G401.6 (cell line): ENCODE measurements at regions not wholly inside any gene's neighbourhood (a gene's known extent, or its start where the extent isn't known, plus 50 kb on each side); places are given as distances from the start of the nearest gene placed in this dataset.
"Not testable (repeated sequence)": the region's sequence is repeated elsewhere in the genome, so short reads cannot be mapped to it uniquely, and the experiment has no call there.

Experiments
- FAIRE-seq: peaks from 2 replicates; lab custom pipeline; 2012; peaks lifted over from hg19 to GRCh38; lab: Jason Lieb, UNC

DNA sequence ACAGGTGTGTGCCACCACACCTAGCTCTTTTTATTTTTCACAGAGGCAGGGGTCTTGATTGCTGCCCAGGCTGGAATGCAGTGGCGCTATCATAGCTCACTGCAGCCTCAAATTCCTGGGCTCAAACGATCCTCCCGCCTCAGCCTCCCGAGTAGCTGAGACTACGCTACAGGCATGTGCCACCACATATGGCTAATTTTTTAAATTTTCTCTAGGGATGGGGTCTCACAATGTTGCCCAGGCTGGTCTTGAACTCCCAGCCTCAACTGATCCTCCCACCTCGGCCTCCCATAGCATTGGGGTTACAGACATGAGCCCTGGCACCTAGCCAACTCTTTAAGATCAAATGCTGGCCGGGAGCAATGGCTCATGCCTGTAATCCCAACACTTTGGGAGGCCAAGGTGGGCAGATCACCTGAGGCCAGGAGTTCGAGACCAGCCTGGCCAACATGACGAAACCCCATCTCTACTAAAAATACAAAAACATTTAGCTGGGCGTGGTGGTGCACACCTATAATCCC, 50.6 kb upstream of the MYL10 start:
- not testable (repeated sequence) for FAIRE-seq

DNA sequence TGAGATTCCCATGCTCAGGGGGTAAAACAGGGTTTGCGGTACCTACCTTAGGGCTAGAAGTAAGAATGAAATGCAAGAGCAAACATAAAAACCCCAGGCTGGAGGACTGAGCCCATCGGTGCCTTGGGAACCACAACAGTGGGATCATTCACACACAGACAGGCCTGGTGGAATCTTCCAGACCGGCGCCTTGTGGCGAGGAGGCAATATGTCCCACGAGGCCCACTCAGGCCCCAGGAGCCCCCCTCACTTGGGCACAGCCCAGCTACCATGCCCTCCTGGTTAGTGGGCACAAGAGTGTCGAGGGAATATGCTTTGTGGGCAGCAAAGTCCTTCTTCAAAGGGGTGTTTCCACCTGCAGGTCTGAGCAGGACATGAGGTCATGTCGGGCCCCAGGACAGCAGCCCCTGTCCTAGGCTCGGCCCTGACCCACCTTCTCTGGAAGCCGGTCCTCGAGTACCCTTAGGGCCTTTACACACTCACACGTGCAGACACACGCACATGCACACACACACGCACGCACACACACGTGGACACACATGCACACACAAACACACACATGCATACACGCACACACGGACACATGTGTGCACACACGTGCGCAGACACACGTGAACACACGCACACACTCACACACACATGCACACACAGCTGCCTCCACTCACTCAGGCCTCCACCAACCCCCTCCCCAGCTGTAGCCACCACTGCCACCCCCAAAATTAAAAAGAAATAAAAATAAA, 51.5 kb upstream of the MYL10 start:
- FAIRE-seq: no peak

DNA sequence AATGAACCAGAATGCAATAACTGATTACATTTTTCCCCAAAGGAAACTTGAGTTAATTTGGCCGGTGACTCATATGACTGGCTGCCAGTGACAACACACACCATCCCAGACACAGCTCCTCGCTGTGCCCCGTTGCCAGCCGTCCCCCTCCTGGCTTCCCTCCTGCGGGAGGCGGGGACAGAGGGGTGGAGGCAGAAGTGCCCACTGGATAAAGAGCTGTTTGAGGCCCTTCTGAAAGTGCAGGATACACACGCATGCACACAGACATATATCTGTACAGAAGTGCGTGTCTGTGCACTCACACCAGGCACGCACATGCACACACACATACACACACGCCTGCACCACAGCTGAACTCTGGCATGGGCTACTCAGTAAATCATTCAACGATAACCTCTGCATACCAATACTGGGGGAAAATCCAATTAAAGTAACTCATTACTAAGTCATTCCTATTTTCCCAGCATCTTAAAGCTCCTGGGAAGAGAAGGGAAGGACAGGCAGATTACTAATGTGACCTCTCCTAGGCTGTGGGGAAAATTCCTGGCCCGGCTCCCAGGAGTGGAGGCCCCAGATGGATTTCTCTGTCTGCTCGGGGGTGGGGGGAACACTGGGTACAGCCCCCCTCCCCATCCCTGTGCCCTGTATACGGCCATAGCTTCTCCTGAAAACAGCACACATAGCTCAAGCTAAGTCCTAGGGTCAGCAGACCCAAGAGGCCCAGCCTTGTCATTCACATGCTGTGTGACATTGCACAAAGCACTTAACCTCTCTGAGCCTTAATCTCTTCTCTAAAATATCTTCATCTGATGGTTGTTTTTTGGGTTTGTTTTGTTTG, 52.3 kb upstream of the MYL10 start:
- FAIRE-seq: no peak

DNA sequence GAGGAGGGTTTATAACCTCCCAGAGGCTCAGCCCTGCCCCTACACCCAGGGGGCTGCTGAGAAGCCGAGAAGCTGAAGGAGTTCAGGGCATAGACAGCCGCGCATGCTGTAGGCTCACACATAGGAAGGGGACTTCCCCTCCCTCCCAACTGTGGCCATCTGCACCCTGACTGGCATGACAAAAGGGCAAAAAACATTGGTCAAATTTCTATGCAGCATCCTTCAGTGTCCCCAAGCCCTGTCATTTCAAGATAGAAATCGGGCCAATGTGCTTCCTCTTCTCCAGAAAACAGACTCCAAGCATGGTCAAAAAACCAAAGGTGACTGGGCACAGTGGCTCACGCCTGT, 55.9 kb upstream of the MYL10 start:
- no peak for FAIRE-seq

DNA sequence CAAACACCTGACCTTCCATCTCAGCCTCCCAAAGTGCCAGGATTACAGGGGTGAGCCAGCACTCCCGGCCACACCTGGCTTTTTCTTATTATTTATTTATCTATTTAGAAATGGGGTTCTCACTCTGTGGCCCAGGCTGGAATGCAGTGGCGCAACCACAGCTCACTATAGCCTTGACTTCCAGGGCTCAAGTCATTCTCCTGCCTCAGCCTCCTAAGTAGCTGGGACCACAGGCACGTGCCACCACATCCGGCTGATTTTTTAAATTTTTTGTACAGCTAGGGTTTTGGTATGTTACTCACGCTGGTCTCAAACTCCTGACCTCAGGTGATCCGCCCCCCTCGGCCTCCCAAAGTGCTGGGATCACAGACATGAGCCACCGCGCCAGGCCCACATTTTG, 56.9 kb upstream of the MYL10 start:
- FAIRE-seq: no peak

DNA sequence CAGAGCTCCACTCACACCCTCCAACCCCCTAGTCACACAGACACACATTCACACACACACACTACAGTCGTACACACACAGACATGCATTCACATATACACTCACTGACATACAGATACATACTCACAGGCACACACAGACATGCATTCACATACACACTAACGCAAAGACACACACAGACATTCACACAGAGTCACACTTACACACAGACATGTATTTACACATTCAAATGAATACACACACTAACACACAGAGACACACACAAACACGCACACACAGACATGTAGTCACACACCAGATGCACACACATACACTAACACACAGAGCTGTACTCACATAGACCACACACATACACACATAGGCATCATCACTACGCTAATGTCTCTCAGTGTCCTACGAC, 58.0 kb upstream of the MYL10 start:
- FAIRE-seq: no peak

DNA sequence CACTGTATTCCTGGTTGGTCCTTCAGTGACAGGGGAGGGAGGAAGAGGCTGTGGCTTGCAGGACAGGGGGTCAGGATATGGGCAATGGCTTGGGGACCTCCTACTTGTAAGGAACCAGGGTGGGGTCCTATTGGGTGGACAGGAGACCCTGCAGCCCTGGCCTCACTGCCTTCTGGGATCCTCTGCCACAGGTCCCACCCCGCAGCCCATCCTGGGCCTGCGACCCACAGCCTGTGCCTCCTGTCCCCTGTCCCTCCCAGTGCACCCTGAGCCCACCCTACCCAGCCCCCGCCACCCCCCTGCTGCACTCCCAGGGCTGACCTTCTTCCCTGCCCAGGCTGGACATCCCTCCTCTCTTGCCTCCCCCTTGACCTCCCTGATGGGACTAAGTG, 58.7 kb upstream of the MYL10 start:
- no peak for FAIRE-seq

DNA sequence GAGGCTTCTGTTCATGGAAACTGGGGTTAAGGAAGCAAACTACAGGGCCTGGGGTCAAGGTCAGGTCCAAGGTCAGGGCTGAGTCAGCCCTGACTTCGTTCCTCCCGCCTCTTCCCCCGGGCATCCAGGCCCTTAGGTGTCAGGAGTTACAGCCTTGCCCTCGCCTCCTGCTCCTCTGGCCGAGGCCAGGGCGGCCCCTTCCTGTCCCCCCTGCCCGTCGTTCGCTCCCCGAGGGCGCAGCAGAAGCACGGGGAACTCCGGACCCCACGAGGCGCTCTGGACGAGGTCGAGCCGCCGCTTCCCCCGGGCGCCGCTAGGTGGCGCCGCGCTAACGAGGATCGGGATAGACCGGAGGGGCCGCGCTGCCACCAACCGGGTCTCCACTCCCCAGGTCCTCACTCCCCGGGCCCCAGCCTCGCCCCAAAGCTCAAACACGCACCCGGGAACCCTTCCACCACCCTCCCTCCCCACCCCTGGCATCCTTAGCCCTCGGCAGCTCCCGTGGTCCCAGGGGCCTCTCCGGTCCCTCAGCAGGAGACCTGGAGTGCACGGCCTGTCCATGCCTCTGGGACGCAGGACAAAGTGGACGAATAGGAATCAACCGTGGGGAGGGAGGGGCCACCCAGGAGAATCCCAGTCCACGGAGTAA, 59.2 kb upstream of the MYL10 start:
- no peak for FAIRE-seq

DNA sequence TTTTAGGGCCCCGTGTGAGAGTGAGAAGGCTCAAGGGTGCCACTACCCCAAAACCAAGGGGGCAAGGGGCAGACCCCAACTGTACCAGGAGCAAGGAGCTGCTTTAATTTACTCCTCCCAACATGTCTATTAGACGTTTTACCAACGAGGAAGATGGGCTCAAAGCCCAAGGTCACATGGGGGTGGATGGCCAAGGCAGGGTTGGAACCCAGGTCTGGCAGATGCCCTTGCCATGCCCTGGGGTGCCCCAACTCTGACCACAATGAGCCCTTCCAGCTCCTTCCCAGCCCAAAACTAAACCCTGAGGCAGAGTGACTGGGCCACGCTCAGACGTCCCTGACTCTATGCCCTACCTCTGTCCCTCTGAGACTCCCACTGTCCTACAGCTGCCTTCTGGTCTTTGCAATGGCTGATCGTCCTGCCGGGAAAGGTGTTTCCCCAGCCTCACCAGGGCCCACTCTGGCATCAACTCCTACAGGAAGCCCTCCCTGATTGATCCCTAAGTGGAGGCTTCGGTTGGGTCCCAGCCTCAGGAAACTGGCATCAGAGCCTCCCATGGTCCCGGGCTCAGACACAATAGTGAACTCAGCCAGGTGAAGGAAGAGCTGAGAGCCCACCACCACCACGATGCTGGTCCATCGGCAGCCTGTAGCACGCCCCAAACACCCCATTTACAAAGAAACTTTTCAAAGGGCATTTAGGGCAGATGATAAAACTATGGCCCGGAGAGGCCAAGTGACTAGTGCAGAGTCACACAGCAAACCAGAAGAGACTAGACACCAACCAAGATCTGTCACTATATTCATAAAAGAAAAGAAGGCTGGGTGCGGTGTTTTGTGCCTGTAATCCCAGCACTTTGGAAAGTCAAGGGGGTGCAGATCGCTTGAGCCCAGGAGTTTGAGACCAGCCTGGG, 60.2 kb upstream of the MYL10 start:
- FAIRE-seq: no peak

DNA sequence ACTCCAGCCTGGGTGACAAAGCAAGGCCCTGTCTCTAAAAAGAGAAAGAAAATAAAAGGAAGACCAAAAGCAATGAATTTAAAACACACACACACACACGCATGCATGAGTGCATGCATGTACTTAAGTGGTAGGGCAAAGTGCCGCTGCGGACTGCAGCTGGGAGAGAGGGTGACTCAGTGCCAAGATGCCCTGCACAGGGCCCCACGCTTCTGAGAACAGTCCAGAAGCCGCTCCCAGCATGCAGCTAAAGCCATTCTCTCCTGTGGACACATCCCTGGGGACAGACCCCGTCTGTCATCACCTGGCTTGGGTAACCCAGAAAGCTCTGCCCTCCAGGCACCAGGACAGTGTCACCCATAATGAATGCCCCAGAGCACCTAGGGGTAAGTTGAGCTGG, 61.0 kb upstream of the MYL10 start:
- no peak for FAIRE-seq

DNA sequence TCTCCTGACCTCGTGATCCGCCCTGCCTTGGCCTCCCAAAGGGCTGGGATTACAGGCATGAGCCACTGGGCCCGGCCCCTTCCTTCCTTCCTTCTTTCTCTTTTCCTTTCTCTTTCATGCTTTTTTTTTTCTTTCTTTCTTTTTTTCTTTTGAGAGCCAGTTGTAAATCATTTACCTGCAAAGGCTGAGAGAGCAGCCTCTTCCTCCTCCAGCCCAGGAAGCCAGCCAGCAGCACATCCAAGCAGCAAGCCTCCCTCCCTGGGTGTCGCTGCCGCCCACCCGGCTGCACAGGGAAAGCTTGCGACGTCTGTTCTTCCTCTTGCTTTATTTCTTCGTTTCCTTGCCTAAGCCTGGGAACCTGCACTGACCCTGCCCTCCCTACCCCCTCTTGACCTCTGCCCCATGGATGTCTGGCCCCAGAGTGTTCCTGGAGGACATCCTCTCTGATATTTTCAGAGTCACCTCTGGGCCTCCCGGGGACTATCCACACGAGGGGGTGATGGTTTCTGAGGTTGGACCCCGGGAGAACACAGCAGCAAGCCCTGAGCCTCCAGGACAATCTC, 62.8 kb upstream of the MYL10 start:
- FAIRE-seq: no peak

DNA sequence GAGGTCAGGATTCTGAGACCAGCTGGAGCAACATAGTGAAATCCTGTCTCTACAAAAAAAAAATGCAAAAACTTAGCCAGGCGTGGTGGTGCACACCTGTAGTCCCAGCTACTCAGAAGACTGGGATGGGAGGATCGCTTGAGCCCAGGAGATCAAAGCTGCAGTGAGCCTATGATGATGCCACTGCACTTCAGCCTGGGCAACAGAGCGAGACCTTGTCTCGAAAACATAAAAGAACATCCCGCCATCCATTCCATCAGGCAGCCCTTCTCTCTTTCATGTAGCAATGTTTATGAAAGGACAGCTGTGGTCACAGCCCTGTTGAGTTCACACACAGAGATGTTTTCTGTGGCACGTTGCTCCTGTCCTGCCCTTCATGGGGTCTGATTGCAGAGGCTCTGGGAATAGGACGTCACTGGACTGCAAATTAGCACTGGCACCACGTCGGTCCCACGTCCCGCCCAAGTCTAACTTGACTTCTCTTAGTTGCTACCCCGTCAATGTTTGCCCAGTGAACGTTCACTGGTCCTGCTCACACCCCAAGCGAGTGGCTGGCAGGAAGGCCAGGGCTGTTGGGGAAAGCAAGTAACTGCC, 64.5 kb upstream of the MYL10 start:
- no peak for FAIRE-seq

DNA sequence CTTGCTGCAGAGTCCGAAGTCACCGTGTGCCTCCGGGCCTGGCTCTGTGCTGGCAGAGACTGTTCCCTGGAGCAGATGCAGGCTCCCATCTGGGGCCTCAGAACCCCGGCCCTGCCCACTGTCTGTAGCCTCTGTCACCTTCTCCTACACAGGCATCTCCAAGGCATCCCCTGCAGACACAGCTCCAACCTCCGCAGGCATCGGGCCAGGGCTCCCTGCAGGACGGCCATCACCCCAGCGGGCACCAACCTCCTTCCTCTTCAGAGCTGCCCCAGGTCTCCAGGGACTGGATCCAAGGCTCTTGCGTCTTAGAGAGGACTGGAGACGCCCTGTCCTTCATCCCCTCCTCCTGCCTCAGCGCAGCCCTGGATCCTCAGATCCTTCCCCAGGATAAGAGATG, 69.9 kb upstream of the MYL10 start:
- no peak for FAIRE-seq

DNA sequence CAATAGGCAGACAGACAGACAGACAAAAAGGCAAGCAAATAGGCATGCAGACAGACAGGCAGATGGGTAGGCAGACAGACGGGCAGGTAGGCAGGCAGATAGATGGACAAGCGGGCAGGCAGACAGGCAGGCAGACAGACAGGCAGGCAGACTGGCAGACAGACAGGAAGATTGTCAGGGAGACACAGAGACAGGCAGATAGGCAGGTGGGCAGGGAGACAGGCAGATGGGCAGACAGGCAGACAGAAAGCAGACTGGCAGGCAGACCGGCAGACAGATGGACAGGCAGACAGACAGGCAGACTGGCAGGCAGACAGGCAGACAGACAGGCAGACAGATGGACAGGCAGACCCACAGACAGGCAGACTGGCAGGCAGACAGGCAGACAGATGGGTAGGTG, 70.3 kb upstream of the MYL10 start:
- no peak for FAIRE-seq

DNA sequence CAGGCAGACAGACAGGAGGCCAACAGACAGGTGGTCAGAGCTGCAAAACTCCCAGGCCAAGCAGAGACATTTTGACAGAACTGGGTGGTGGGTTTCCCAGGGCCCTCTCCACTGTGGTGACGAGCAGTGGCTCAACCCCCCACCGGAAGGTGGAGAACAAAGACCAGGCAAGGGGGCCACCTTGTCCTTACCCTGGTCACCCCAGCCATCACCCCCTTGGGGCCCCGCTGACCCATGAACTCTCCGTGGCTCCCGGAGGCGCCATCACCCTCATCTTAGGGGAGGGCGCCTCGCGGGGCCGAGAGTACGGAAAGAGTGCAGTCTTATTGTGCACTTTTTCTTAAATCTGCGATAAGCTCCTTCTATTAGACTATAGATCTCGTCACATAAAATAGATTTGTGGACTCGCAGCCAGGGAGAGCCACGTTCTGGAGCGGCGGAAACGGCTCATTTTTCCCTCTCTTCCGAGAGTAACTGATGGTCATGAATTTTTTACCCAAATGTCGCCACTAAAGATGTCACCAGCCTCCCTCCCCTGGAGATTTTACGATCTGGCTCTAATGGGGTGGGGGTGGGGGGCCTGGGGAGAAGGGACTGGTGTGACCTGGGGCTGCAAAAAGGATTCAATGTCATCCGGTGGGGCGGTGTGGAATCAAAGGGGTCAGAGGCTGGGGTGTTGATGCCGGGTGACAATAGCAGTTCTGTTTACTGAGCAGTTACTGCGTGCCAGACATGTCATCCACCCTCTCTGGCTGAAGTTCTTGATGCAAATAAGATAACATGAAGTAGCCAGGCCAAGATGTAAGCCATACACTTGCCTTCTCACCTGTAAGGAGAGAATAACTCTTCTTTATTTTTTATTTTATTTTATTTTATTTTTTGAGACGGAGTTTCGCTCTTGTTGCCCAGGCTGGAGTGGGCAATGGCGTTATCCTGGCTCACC, 71.1 kb upstream of the MYL10 start:
- no peak for FAIRE-seq

DNA sequence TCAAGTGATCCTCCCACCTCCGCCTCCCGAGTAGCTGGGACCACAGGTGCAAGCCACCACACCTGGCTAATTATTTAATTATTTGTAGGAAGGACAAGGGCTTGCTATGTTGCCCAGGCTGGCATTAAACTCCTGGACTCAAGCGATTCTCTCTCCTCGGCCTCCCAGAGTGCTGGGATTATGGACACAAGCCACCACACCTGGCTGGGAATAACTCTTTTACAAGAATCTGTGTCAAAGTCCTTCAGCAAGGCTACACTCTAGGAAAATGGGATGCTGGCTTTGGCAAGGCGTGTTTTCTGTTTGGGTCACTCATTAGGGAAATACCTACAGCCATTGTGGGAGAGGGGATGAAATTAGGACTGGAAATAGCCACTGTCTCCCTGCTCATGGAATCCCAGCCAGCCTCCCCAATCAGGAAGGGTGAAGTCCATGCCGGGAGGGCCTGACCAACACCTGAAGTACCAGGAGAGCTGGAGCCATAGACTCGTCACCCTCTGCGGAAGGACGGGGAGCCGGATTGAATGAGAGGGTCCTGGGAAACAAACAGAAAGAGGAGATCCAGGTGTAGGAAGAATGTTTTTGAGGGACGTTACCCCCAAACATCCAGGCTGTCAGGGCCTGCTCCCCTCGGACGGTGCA, 72.2 kb upstream of the MYL10 start:
- no peak for FAIRE-seq

DNA sequence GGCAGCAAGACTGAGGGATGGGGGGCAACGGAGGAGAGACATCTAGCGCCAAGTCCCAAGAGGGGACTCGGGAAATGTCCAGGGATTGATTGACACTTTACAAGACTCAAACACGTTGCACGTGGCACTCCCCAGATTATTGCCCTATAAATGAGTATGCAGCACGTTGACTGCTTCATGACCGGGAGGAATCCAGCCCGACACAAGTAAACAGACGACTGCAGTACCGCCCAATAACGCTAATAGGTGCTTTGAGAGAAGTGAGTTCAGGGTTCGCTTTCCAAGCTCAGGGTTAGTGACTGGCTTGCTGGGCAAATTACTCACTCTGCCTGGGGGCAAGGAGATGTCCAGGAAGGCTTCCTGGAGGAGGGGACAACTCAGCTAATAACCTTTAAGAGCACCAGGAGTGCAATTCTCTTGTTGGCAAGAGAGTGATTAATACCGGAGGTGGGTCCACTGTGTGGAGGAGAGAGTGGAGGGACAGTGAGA, 73.3 kb upstream of the MYL10 start:
- no peak for FAIRE-seq

DNA sequence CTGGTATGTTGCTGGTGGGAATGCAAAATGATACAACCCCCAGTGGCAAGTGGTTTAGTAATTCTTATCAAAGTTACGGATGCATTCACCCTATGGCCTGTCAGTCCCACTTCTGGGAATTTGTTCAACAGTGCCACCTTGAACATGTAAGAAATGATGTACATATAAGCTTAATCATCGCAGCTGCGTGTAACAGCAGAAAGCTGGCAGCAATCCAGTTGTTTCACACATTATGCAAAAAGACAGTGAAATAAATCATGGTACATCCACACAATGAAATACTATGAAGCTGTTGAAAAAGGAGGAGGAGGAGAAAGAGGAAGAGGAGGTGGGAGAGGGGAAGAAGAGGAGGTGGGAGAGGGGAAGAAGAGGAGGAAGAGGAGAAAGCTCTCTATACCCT, 76.2 kb upstream of the MYL10 start:
- FAIRE-seq: no peak

DNA sequence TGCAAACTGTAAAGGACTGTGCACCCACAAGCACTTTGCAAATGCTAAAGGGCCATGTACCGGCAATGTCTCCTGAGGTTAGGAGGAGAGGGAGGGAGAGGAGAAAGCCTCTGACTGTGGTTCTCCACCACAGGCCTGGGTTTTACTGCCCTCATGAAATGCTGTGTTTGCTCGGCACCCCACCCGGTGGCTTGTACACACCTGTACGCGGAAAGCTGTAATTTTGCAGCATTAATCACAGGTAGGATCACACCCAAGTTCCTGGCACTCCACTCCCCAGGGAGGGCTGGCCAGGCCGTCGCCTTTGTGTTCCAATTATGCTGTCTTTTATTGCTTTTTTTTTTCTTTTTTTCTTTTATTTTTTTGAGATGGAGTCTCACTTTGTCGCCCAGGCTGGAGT, 78.5 kb upstream of the MYL10 start:
- no peak for FAIRE-seq

DNA sequence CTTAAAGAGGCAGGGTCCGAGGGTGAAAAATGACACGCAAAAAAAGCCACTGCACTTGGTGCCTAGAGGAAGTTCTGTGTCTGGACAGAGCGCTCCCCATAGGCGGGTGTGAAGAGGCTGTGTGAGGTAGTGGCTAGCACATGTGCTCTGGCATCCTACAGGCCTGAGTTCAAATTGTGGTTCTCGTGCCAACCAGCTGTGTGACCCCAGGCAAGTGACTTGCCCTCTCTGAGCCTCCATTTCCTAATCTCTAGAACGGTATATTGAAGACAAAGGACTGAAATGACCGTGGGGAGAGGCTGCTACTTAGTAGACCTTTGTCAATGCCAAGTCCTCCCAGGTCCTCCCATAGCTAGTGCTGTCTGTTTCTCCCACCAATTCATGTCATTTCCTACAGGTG, 79.1 kb upstream of the MYL10 start:
- no peak for FAIRE-seq
